ENCODE measurements at regions not wholly inside any gene's neighbourhood (a gene's known extent, or its start where the extent isn't known, plus 50 kb on each side); places are given as distances from the start of the nearest gene placed in this dataset.

DNA sequence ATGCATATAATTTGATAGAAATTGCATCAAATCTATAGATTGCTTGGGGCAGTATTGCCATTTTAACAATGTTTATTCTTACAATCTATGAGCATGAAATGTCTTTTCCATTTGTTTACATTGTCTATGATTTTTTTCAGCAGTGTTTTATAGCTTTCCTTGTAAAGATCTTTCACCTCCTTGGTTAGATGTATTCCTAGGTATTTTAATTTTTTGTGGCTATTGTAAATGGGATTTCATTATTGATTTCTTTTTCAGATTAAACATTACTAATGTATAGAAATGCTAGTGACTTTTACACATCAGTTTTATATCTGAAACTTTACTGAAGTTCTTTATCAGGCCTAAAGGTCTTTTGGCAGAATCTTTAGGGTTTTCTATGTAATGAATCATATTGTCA, 237.6 kb upstream of the STAC start:
- TF ChIP-seq POLR2AphosphoS5 (IDR thresholded peaks at IDR 0.05; ENCODE audit: insufficient read depth in 1 of 2, low read depth in 1 of 2) (no peak), CTCF (IDR thresholded peaks at IDR 0.05) (no peak), POLR2A (IDR thresholded peaks at IDR 0.05) (no peak)

Data from vagina (tissue), 2 donors.